GM19463 (cell line): ENCODE measurements at regions not wholly inside any gene's neighbourhood (a gene's known extent, or its start where the extent isn't known, plus 50 kb on each side); places are given as distances from the start of the nearest gene placed in this dataset.

ENCODE experiments used
- ATAC-seq: cut with Tn5 transposase; IDR thresholded peaks from one replicate; pipeline ENCODE4 v1.9.1; 2021; ENCODE audit warnings: mild to moderate bottlenecking, moderate library complexity; ENCODE audit not compliant: unreplicated experiment

- no peak for ATAC-seq
Observed at GRCh38 chr16:49084628-49085390, 196.8 kb downstream of the CBLN1 start.

GRCh38 chr16:49081554-49081953 is 200.1 kb downstream of the CBLN1 start:
- ATAC-seq: no peak

DNA sequence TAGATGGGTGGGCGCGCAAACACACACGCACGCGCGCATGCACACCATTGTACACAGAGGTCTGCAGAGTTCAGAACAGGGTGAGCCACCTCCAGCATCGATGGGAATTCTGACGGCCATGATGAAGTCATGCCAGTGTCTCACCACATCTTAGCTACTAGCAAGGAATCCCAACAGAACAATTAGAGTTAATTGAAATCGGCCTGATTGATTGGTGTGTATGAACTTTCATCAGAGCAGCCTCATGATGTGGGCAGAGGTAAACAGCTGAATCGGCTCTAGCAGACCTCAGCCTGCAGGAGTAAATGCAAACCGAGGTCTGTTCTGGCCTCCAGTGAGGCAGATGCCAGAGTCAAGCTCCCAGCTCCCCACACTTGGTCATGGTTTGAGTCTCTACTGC is 200.6 kb downstream of the CBLN1 start:
- no peak for ATAC-seq

- ATAC-seq: no peak
Observed at GRCh38 chr16:49078571-49078970, 203.1 kb downstream of the CBLN1 start.

DNA sequence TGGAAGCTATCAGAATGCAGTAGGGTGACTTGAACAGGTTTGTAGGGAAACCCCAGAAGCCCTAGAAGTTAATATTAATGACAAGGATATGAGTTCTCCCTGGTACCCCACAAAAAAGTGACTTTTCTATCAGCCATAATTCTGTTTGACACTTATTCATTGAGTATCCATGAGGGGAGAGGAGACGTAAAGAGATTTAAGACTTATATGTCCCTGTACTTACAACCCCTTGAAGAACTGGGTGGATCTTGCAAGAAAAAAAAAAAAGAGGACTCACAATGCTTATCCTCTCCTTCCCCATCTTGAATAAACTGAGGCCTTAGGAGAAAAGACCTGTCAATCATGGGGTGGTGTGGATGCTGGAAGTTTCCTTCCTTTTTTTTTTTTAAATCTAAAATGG is 203.5 kb downstream of the CBLN1 start:
- ATAC-seq: no peak

GRCh38 chr16:49075709-49076108 is 205.9 kb downstream of the CBLN1 start:
- no peak for ATAC-seq

GRCh38 chr16:49068224-49068623 is 213.4 kb downstream of the CBLN1 start:
- no peak for ATAC-seq

GRCh38 chr16:49067776-49068175 is 213.9 kb downstream of the CBLN1 start:
- ATAC-seq: no peak

DNA sequence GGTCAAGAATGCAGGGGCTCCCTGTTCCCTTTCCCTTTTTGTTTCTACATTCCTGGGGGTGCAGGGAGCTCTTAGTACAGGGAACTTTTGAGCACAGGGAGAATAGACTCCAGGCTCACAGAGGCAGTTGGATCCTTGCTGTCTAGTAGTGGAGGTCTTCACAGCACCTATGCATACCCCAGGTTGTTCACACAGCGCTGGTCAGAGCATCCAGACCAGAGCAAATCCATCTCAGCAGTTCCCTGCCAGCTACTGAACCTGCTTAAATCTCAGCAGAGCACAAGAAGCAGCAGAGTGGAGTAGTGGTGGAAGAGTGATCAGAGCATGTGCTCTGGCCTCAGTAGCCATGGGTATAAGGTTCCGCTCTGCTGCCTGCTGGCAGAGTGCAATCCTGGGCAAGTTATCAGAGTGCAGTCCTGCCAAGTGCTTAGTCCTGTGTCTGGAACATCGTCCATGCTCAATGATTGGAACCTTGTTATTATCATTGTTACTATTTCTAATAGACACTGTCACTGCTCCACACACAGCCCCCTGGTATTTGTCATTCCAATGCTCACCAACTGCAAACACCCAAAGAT is 220.4 kb downstream of the CBLN1 start:
- no peak for ATAC-seq

GRCh38 chr16:49060728-49061127 is 220.9 kb downstream of the CBLN1 start:
- no peak for ATAC-seq

- ATAC-seq: no peak
Observed at GRCh38 chr16:49058382-49058781, 223.3 kb downstream of the CBLN1 start.

DNA sequence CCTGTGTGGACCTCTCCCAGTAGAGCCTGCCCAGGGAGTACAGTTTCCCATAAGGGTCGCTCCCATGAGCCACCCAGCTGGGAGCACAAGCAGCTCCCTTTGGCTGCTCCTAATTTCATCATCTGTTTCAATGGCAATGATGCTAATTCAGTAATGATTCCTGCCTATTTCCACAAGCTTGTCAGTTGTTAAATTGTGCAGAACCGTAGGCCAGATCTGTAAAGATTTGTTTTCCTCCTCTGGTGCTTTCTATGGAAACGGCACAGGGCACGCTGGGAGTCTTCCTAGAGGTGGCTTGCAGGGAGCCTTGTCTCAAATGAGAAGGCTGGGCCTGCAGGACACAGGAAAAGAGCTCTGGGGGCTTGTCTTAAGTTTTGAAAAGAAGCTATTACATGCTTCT is 223.7 kb downstream of the CBLN1 start:
- ATAC-seq: no peak

GRCh38 chr16:49057391-49057790 is 224.2 kb downstream of the CBLN1 start:
- no peak for ATAC-seq

DNA sequence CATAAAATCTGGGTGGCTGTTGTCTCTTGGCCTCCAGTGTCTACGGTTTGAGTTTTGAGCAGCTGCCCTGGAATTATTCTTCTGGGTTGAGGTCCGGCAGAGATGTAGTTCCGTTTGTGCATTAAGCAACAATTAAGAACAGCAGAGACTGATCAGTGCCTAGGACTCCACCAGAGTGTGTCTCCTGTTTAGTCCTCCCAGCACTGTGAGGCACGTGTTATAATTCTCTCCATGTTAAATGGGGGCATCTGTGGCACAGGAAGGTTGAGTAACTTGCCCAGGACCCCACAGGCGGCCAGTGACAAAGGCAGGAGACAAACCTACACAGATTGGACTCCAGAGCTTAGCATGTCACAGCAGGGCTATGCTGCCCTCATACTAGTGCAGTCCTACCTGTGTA is 225.1 kb downstream of the CBLN1 start:
- ATAC-seq: no peak

DNA sequence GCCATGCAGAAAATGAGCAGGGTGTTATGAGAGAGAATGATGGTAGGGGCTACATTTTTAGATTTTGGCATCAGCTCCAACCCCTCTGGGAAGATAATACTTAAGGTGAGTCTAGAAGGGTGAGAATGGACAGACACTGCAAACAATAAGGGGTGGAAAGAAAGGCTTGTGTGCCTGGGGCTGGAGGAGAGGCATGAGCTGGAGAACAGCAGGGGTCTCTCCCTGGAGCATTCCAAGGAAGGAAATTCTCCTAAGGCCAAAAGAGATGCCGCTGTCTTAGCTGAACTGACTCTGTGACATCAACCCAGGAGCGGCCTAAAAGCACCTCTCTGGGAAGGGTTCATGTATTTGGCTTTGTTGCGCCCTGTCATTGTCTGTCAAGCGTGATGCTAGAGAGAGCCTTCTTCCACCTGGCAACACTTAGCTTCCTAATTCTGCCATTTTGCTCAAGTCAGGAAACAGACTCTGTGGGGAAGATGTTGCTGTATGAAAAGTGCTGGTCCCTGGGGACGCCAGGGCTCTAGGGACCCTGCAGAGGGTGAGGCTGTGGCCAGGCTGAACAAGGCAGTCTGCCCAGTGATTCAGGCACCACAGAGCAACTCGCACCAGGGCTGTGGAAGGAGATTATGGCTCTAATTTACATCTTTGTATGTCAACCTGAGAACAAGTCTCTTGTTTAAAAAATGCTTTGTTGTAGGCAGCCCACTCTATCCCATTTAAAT is 225.7 kb downstream of the CBLN1 start:
- ATAC-seq: no peak

DNA sequence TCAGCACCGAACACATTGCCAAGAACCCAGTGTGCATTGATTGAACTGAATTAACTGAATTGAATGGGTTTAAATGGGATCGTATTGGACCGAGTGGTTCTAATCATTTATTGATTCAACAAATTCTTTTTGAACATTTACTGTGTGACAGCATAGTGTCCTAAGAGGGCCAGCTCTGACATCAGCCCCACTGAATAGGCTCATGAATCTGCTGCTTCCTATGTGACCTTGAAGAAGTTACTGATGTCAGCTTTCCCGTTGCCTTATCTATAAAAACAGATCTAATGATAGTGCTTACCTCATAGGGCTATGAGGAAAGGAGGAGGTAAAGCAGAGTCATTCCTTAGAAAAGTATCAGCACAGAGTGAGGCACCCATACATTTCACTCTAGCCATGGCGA is 226.3 kb downstream of the CBLN1 start:
- no peak for ATAC-seq

DNA sequence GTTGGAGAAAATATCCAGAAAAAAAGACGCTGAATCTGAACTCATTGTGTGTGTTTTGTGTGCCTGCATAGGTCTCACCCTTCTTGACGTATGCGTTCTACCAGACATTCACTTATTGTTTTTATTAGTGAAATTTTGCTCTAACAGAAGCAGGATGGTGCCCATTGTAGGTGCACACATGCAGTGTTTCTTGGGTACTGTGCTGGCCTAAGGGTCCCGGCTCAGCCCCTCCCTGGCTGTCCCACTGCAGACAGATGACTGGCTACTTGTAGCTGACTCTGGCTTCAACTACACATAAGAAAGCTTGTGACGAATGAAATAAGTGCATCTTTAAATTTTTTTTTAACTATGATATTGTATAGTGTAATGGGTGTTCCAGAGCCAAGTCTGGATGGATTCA is 227.0 kb downstream of the CBLN1 start:
- ATAC-seq: no peak

- no peak for ATAC-seq
Observed at GRCh38 chr16:49052846-49053245, 228.8 kb downstream of the CBLN1 start.

GRCh38 chr16:49051576-49051975 is 230.1 kb downstream of the CBLN1 start:
- ATAC-seq: no peak

DNA sequence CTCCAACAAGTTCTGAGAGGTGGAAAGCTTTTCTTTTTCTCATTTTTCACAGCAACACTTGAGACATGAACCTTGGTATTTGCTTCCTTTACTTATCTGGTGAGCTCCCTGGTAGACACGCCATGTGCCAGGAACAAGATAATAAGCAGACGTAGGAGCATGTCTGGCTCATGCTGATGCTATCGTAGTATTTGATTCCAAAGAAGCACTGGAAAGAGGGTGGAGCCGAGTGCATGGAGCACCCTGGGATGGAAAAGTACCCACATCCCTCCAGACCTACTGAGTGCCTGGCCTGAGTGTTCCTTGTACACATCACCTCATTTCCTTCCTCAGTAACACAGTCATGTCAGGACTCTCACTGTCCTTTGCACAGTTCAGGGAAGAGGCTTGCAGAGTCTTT is 231.0 kb downstream of the CBLN1 start:
- ATAC-seq: no peak

- no peak for ATAC-seq
Observed at GRCh38 chr16:49049644-49050043, 232.0 kb downstream of the CBLN1 start.

GRCh38 chr16:49049191-49049590 is 232.4 kb downstream of the CBLN1 start:
- ATAC-seq: no peak
